Neural progenitor cell (in vitro differentiated cells): ENCODE measurements at regions not wholly inside any gene's neighbourhood (a gene's known extent, or its start where the extent isn't known, plus 50 kb on each side); places are given as distances from the start of the nearest gene placed in this dataset.

Experiments
- DNase-seq: peaks from one replicate; pipeline ENCODE4 v3.0.0-alpha.2; 2016; ENCODE audit warnings: low spot score
- H2AFZ ChIP-seq: fragments of 200-600 bp; sonication (generic); replicated peaks from 2 replicates; pipeline ENCODE4 v1.6.1; 2016; ENCODE audit warnings: antibody characterized with exemption
- H3F3A ChIP-seq: fragments of 200-600 bp; sonication (generic); 2 replicates; pipeline ENCODE4 v1.6.1; 2016; ENCODE audit warnings: antibody characterized with exemption, low read depth
- H3K27ac ChIP-seq: fragments of 200-600 bp; sonication (generic); 2 replicates; pipeline ENCODE4 v1.5.1; 2016; ENCODE audit warnings: mild to moderate bottlenecking
- H3K27me3 ChIP-seq: fragments of 200-600 bp; sonication (generic); 2 replicates; pipeline ENCODE4 v1.6.1; 2016; ENCODE audit warnings: mild to moderate bottlenecking, moderate library complexity
- H3K36me3 ChIP-seq: fragments of 200-600 bp; sonication (generic); 2 replicates; pipeline ENCODE4 v1.5.1; 2016
- H3K4me1 ChIP-seq: fragments of 200-600 bp; sonication (generic); 2 replicates; pipeline ENCODE4 v1.6.1; 2016; ENCODE audit warnings: mixed run types
- H3K4me2 ChIP-seq: fragments of 200-600 bp; sonication (generic); 2 replicates; pipeline ENCODE4 v1.6.1; 2016
- H3K4me3 ChIP-seq: fragments of 200-600 bp; sonication (generic); 2 replicates; pipeline ENCODE4 v1.5.1; 2016
- H3K79me2 ChIP-seq: fragments of 200-600 bp; sonication (generic); 2 replicates; pipeline ENCODE4 v1.6.1; 2016; ENCODE audit warnings: low read depth
- H3K9ac ChIP-seq: fragments of 200-600 bp; sonication (generic); 2 replicates; pipeline ENCODE4 v1.6.1; 2016
- H3K9me3 ChIP-seq: fragments of 200-600 bp; sonication (generic); 2 replicates; pipeline ENCODE4 v1.5.1; 2016; ENCODE audit warnings: low read depth
- H4K20me1 ChIP-seq: fragments of 200-600 bp; sonication (generic); 2 replicates; pipeline ENCODE4 v1.6.1; 2016; ENCODE audit warnings: low read depth
- H3K27ac Mint-ChIP-seq: 3 replicates; pipeline ENCODE4 v1.8.0; 2021; ENCODE audit warnings: mixed read lengths
- H3K27me3 Mint-ChIP-seq: 2 replicates; pipeline ENCODE4 v1.8.0; 2022; ENCODE audit warnings: low read depth, mild to moderate bottlenecking, inconsistent platforms, moderate library complexity, mixed read lengths; ENCODE audit not compliant: insufficient read depth
- H3K36me3 Mint-ChIP-seq: 3 replicates; pipeline ENCODE4 v1.8.0; 2021; ENCODE audit warnings: mixed read lengths
- H3K4me1 Mint-ChIP-seq: 3 replicates; pipeline ENCODE4 v1.8.0; 2021; ENCODE audit warnings: mixed read lengths
- H3K4me3 Mint-ChIP-seq: 3 replicates; pipeline ENCODE4 v1.8.0; 2021; ENCODE audit warnings: mild to moderate bottlenecking, moderate library complexity, mixed read lengths
- H3K9me3 Mint-ChIP-seq: 3 replicates; pipeline ENCODE4 v1.8.0; 2020; ENCODE audit warnings: mixed read lengths
- CTCF ChIP-seq: fragments of 200-600 bp; sonication (generic); IDR thresholded peaks from 2 replicates; pipeline ENCODE4 v1.5.1; 2017; ENCODE audit warnings: antibody characterized with exemption, mild to moderate bottlenecking
- EZH2 ChIP-seq: fragments of 200-600 bp; sonication (generic); IDR thresholded peaks from 2 replicates; pipeline ENCODE4 v1.6.1; 2017; ENCODE audit warnings: antibody characterized with exemption, mild to moderate bottlenecking, moderate library complexity
- EZH2phosphoT487 ChIP-seq: fragments of 200-600 bp; sonication (generic); IDR thresholded peaks from 2 replicates; pipeline ENCODE4 v1.6.1; 2017; ENCODE audit warnings: antibody characterized with exemption

GRCh38 chr6:91538622-91539021 lies 951.8 kb upstream of the MAP3K7 start:
- no peaks in the 10 kb centered on the region for H3K79me2 ChIP-seq
- Mint-ChIP-seq H3K4me1 (peaks cover 3% of the 10 kb centered on the region), H3K36me3 (no peaks in the 10 kb centered on the region), H3K27ac (no peak overlapping the region), H3K27me3 (no peaks in the 10 kb centered on the region), H3K9me3 (peaks cover 10% of the 10 kb centered on the region), H3K4me3 (no peak overlapping the region)
- no peak overlapping the region for H3K27ac ChIP-seq
- H3K4me1 ChIP-seq = no peaks in the 10 kb centered on the region
- DNase-seq = no peak
- H3K4me3 ChIP-seq = no peak overlapping the region
- H3K36me3 ChIP-seq = no peaks in the 10 kb centered on the region
- no peaks in the 10 kb centered on the region for H3F3A ChIP-seq
- no peak for TF ChIP-seq EZH2phosphoT487
- TF ChIP-seq CTCF = no peak
- TF ChIP-seq EZH2 = no peak
- H4K20me1 ChIP-seq = no peaks in the 10 kb centered on the region
- H3K9ac ChIP-seq = no peak overlapping the region
- H2AFZ ChIP-seq = no peak overlapping the region
- no peak overlapping the region for H3K4me2 ChIP-seq
- H3K27me3 ChIP-seq = no peaks in the 10 kb centered on the region
- H3K9me3 ChIP-seq = peaks cover 13% of the 10 kb centered on the region

GRCh38 chr6:91534614-91535013 lies 947.7 kb upstream of the MAP3K7 start:
- H3K4me3 Mint-ChIP-seq = no peak overlapping the region
- Histone ChIP-seq H3K9me3 (peaks cover 13% of the 10 kb centered on the region), H3K79me2 (no peaks in the 10 kb centered on the region), H4K20me1 (no peaks in the 10 kb centered on the region), H3K9ac (no peak overlapping the region), H3K36me3 (no peaks in the 10 kb centered on the region), H3F3A (no peaks in the 10 kb centered on the region), H2AFZ (no peak overlapping the region), H3K4me2 (no peak overlapping the region), H3K27ac (no peak overlapping the region), H3K27me3 (no peaks in the 10 kb centered on the region), H3K4me3 (no peak overlapping the region), H3K4me1 (no peaks in the 10 kb centered on the region)
- no peak for DNase-seq
- H3K9me3 Mint-ChIP-seq = peaks cover 10% of the 10 kb centered on the region
- H3K36me3 Mint-ChIP-seq = no peaks in the 10 kb centered on the region
- no peak overlapping the region for H3K27ac Mint-ChIP-seq
- H3K4me1 Mint-ChIP-seq = no peaks in the 10 kb centered on the region
- H3K27me3 Mint-ChIP-seq = no peaks in the 10 kb centered on the region
- TF ChIP-seq EZH2 (no peak), CTCF (peak; percentile 57)

- Mint-ChIP-seq H3K4me1 (no peaks in the 10 kb centered on the region), H3K27me3 (no peaks in the 10 kb centered on the region), H3K9me3 (peaks cover 4% of the 10 kb centered on the region), H3K4me3 (no peak overlapping the region), H3K36me3 (no peaks in the 10 kb centered on the region), H3K27ac (no peak overlapping the region)
- Histone ChIP-seq H3K4me2 (no peak overlapping the region), H3K27me3 (no peaks in the 10 kb centered on the region), H3K79me2 (no peaks in the 10 kb centered on the region), H3K4me1 (no peaks in the 10 kb centered on the region), H3K4me3 (no peak overlapping the region), H3K36me3 (no peaks in the 10 kb centered on the region), H3F3A (no peaks in the 10 kb centered on the region), H3K27ac (no peak overlapping the region), H3K9me3 (no peaks in the 10 kb centered on the region), H3K9ac (no peak overlapping the region), H4K20me1 (no peaks in the 10 kb centered on the region), H2AFZ (no peak overlapping the region)
- no peak for DNase-seq
- TF ChIP-seq CTCF (no peak), EZH2phosphoT487 (no peak), EZH2 (no peak)
Observed at GRCh38 chr6:91523511-91523910, 936.6 kb upstream of the MAP3K7 start.

- TF ChIP-seq CTCF (no peak), EZH2phosphoT487 (no peak), EZH2 (no peak)
- no peak overlapping the region for H2AFZ ChIP-seq
- Mint-ChIP-seq H3K4me1 (no peaks in the 10 kb centered on the region), H3K4me3 (no peak overlapping the region), H3K36me3 (no peaks in the 10 kb centered on the region), H3K9me3 (no peaks in the 10 kb centered on the region), H3K27ac (no peak overlapping the region), H3K27me3 (no peaks in the 10 kb centered on the region)
- no peaks in the 10 kb centered on the region for H4K20me1 ChIP-seq
- H3K79me2 ChIP-seq = no peaks in the 10 kb centered on the region
- H3K4me1 ChIP-seq = no peaks in the 10 kb centered on the region
- no peak overlapping the region for H3K27ac ChIP-seq
- H3K4me3 ChIP-seq = no peak overlapping the region
- no peak overlapping the region for H3K9ac ChIP-seq
- no peaks in the 10 kb centered on the region for H3K36me3 ChIP-seq
- no peak overlapping the region for H3K4me2 ChIP-seq
- H3K9me3 ChIP-seq = no peaks in the 10 kb centered on the region
- no peaks in the 10 kb centered on the region for H3K27me3 ChIP-seq
- DNase-seq = no peak
- H3F3A ChIP-seq = no peaks in the 10 kb centered on the region
Observed at GRCh38 chr6:91521999-91522398, 935.1 kb upstream of the MAP3K7 start.
